Neuronal stem cell (in vitro differentiated cells): ENCODE measurements at regions not wholly inside any gene's neighbourhood (a gene's known extent, or its start where the extent isn't known, plus 50 kb on each side); places are given as distances from the start of the nearest gene placed in this dataset.

Experiments used
- DNase-seq: peaks from one replicate; pipeline ENCODE4 v3.0.0-alpha.2; 2013; ENCODE audit warnings: low spot score
- H2AFZ ChIP-seq: one replicate; pipeline ENCODE4 v1.6.1; 2013; ENCODE audit warnings: mild to moderate bottlenecking, low read length, inconsistent platforms
- H2AK5ac ChIP-seq: 2 replicates; pipeline ENCODE4 v1.6.1; 2013; ENCODE audit warnings: low read depth, mild to moderate bottlenecking, inconsistent platforms, low read length, moderate library complexity, mixed read lengths
- H2BK120ac ChIP-seq: 2 replicates; pipeline ENCODE4 v1.6.1; 2013; ENCODE audit warnings: low read depth, mild to moderate bottlenecking, inconsistent platforms, low read length, moderate library complexity, mixed read lengths
- H2BK12ac ChIP-seq: one replicate; pipeline ENCODE4 v1.6.1; 2013; ENCODE audit warnings: low read length, inconsistent platforms
- H2BK15ac ChIP-seq: 2 replicates; pipeline ENCODE4 v1.6.1; 2013; ENCODE audit warnings: mild to moderate bottlenecking, low read length, inconsistent platforms, mixed read lengths
- H2BK5ac ChIP-seq: one replicate; pipeline ENCODE4 v1.6.1; 2013; ENCODE audit warnings: inconsistent platforms, mild to moderate bottlenecking, low read length, moderate library complexity
- H3K14ac ChIP-seq: one replicate; pipeline ENCODE4 v1.6.1; 2013; ENCODE audit warnings: low read length, inconsistent platforms
- H3K18ac ChIP-seq: 2 replicates; pipeline ENCODE4 v1.6.1; 2013; ENCODE audit warnings: low read length, inconsistent platforms
- H3K23ac ChIP-seq: 2 replicates; pipeline ENCODE4 v1.6.1; 2013; ENCODE audit warnings: low read depth, mild to moderate bottlenecking, mixed read lengths, low read length, inconsistent platforms; ENCODE audit not compliant: poor library complexity
- H3K27ac ChIP-seq: replicated peaks from 3 replicates; pipeline ENCODE4 v1.5.1; 2013; ENCODE audit warnings: low read length, inconsistent platforms
- H3K27me3 ChIP-seq, 3 experiments: 2 replicates each; pipeline ENCODE4 v1.6.1; 2013; ENCODE audit warnings: low read length in 3 of 3, mild to moderate bottlenecking in 2 of 3, inconsistent platforms in 1 of 3, low read depth in 1 of 3, mixed read lengths in 1 of 3, moderate library complexity in 1 of 3; ENCODE audit not compliant: control insufficient read depth in 3 of 3, insufficient read depth in 3 of 3
- H3K36me3 ChIP-seq, 2 donors: replicated peaks in 1 of 2; 2 replicates each; pipeline ENCODE4 v1.6.1; 2013; ENCODE audit warnings: low read length in 2 of 2; ENCODE audit not compliant: control insufficient read depth in 2 of 2, insufficient read depth in 2 of 2
- H3K4ac ChIP-seq: 2 replicates; pipeline ENCODE4 v1.6.1; 2013; ENCODE audit warnings: inconsistent platforms, mild to moderate bottlenecking, low read length, moderate library complexity
- H3K4me1 ChIP-seq, 2 donors: 1 replicate in 1 of 2; 2 replicates in 1 of 2; pipeline ENCODE4 v1.6.1; 2013; ENCODE audit warnings: low read length in 2 of 2, low read depth in 1 of 2; ENCODE audit not compliant: control insufficient read depth in 2 of 2, insufficient read depth in 1 of 2
- H3K4me2 ChIP-seq: one replicate; pipeline ENCODE4 v1.6.1; 2013; ENCODE audit warnings: mild to moderate bottlenecking, low read length, inconsistent platforms; ENCODE audit not compliant: insufficient read depth, poor library complexity, severe bottlenecking
- H3K4me3 ChIP-seq, 2 donors: 2 replicates each; pipeline ENCODE4 v1.5.1; 2013; ENCODE audit warnings: low read length in 2 of 2, mild to moderate bottlenecking in 2 of 2, inconsistent platforms in 1 of 2, moderate library complexity in 1 of 2
- H3K79me1 ChIP-seq: one replicate; pipeline ENCODE4 v1.6.1; 2013; ENCODE audit warnings: low read depth, mild to moderate bottlenecking, inconsistent platforms, low read length, moderate library complexity
- H3K9ac ChIP-seq: one replicate; pipeline ENCODE4 v1.6.1; 2013; ENCODE audit warnings: mild to moderate bottlenecking, low read depth, low read length, inconsistent platforms; ENCODE audit not compliant: poor library complexity
- H3K9me3 ChIP-seq, 2 donors: replicated peaks in 1 of 2; 2 replicates each; pipeline versions ENCODE3 to v1.6.1; 2013; ENCODE audit warnings: low read length in 2 of 2, mild to moderate bottlenecking in 2 of 2, inconsistent platforms in 1 of 2, low read depth in 1 of 2, mixed read lengths in 1 of 2, moderate library complexity in 1 of 2; ENCODE audit not compliant: control insufficient read depth in 2 of 2, insufficient read depth in 1 of 2
- H4K8ac ChIP-seq: one replicate; pipeline ENCODE4 v1.6.1; 2013; ENCODE audit warnings: low read depth, mild to moderate bottlenecking, inconsistent platforms, low read length, moderate library complexity
- H4K91ac ChIP-seq: one replicate; pipeline ENCODE4 v1.6.1; 2013; ENCODE audit warnings: low read length, low read depth, mild to moderate bottlenecking, inconsistent platforms; ENCODE audit not compliant: poor library complexity
- WGBS, 2 donors: extraction: QIAGEN DNeasy Blood & Tissue Kit; methylation state at CpG; one replicate each; pipeline ENCODE4 v1.1.7; 2013; ENCODE audit warnings: missing lambda C conversion rate in 2 of 2, mixed read lengths in 1 of 2; ENCODE audit not compliant: insufficient read length in 2 of 2, insufficient replicate concordance in 1 of 2; ENCODE audit errors: extremely low coverage in 2 of 2; 5-methylcytosine and 5-hydroxymethylcytosine counted together

GRCh38 chr14:46058964-46059563 lies 592.5 kb downstream of the RPL10L start:
- H3K27ac ChIP-seq, result no peak overlapping the region
- H3K79me1 ChIP-seq, result no peaks in the 10 kb centered on the region
- DNase-seq, result no peak
- no peaks in the 10 kb centered on the region for H3K27me3 ChIP-seq
- H4K8ac ChIP-seq, result no peak overlapping the region
- no peak overlapping the region for H3K23ac ChIP-seq
- no peak overlapping the region for H2BK15ac ChIP-seq
- WGBS, 2 donors, result no CpG with 5 or more reads among the region's 4 CpGs
- H3K14ac ChIP-seq, result no peak overlapping the region
- no peak overlapping the region for H3K9ac ChIP-seq
- no peaks in the 10 kb centered on the region for H3K36me3 ChIP-seq
- H4K91ac ChIP-seq, result no peak overlapping the region
- H2BK12ac ChIP-seq, result no peak overlapping the region
- no peaks in the 10 kb centered on the region for H3K9me3 ChIP-seq
- no peak overlapping the region for H3K4me2 ChIP-seq
- H2AK5ac ChIP-seq, result no peak overlapping the region
- H3K4ac ChIP-seq, result no peak overlapping the region
- no peak overlapping the region for H3K4me3 ChIP-seq
- H2BK120ac ChIP-seq, result no peak overlapping the region
- H3K4me1 ChIP-seq, result no peaks in the 10 kb centered on the region
- H2BK5ac ChIP-seq, result no peak overlapping the region
- H2AFZ ChIP-seq, result no peak overlapping the region
- H3K18ac ChIP-seq, result no peak overlapping the region

GRCh38 chr14:46057799-46058198 lies 593.8 kb downstream of the RPL10L start:
- H3K14ac ChIP-seq, result no peak overlapping the region
- H2BK15ac ChIP-seq, result no peak overlapping the region
- H3K36me3 ChIP-seq, result no peaks in the 10 kb centered on the region
- no peak overlapping the region for H2AK5ac ChIP-seq
- no peak overlapping the region for H2BK120ac ChIP-seq
- H3K27ac ChIP-seq, result no peak overlapping the region
- no peak overlapping the region for H2BK12ac ChIP-seq
- no peak overlapping the region for H3K9ac ChIP-seq
- no peak overlapping the region for H3K4ac ChIP-seq
- H3K23ac ChIP-seq, result no peak overlapping the region
- no peak overlapping the region for H2AFZ ChIP-seq
- H3K4me2 ChIP-seq, result no peak overlapping the region
- H4K91ac ChIP-seq, result no peak overlapping the region
- H4K8ac ChIP-seq, result no peak overlapping the region
- no peaks in the 10 kb centered on the region for H3K4me1 ChIP-seq
- H3K18ac ChIP-seq, result no peak overlapping the region
- H2BK5ac ChIP-seq, result no peak overlapping the region
- no peak for DNase-seq
- H3K9me3 ChIP-seq, result no peaks in the 10 kb centered on the region
- no peak overlapping the region for H3K4me3 ChIP-seq
- no peaks in the 10 kb centered on the region for H3K27me3 ChIP-seq
- no peaks in the 10 kb centered on the region for H3K79me1 ChIP-seq

GRCh38 chr14:46054526-46054925 lies 597.1 kb downstream of the RPL10L start:
- H3K4me1 ChIP-seq, result no peaks in the 10 kb centered on the region
- WGBS, 2 donors, result no CpG with 5 or more reads among the region's 2 CpGs
- H3K79me1 ChIP-seq, result no peaks in the 10 kb centered on the region
- H2BK5ac ChIP-seq, result no peak overlapping the region
- H3K4me3 ChIP-seq, result no peak overlapping the region
- no peak overlapping the region for H3K4me2 ChIP-seq
- H2BK12ac ChIP-seq, result no peak overlapping the region
- no peak overlapping the region for H3K27ac ChIP-seq
- no peak for DNase-seq
- no peaks in the 10 kb centered on the region for H3K27me3 ChIP-seq
- H3K36me3 ChIP-seq, result no peaks in the 10 kb centered on the region
- H4K91ac ChIP-seq, result no peak overlapping the region
- no peak overlapping the region for H3K9ac ChIP-seq
- H4K8ac ChIP-seq, result no peak overlapping the region
- no peak overlapping the region for H2AFZ ChIP-seq
- no peak overlapping the region for H2AK5ac ChIP-seq
- H3K14ac ChIP-seq, result no peak overlapping the region
- no peak overlapping the region for H2BK15ac ChIP-seq
- H3K23ac ChIP-seq, result no peak overlapping the region
- no peaks in the 10 kb centered on the region for H3K9me3 ChIP-seq
- no peak overlapping the region for H2BK120ac ChIP-seq
- no peak overlapping the region for H3K4ac ChIP-seq
- H3K18ac ChIP-seq, result no peak overlapping the region

- no peaks in the 10 kb centered on the region for H3K79me1 ChIP-seq
- no peak overlapping the region for H4K8ac ChIP-seq
- H3K14ac ChIP-seq, result no peak overlapping the region
- no peak overlapping the region for H3K4ac ChIP-seq
- no peaks in the 10 kb centered on the region for H3K36me3 ChIP-seq
- H2BK120ac ChIP-seq, result no peak overlapping the region
- H3K4me3 ChIP-seq, result no peak overlapping the region
- H2AK5ac ChIP-seq, result no peak overlapping the region
- no peak overlapping the region for H3K23ac ChIP-seq
- no peak overlapping the region for H3K27ac ChIP-seq
- no peak overlapping the region for H3K18ac ChIP-seq
- H2BK5ac ChIP-seq, result no peak overlapping the region
- H3K9ac ChIP-seq, result no peak overlapping the region
- no peak overlapping the region for H2AFZ ChIP-seq
- no peak overlapping the region for H2BK15ac ChIP-seq
- no peak overlapping the region for H2BK12ac ChIP-seq
- no peaks in the 10 kb centered on the region for H3K4me1 ChIP-seq
- no peaks in the 10 kb centered on the region for H3K27me3 ChIP-seq
- H3K9me3 ChIP-seq, result no peaks in the 10 kb centered on the region
- no peak overlapping the region for H4K91ac ChIP-seq
- no CpG with 5 or more reads among the region's 1 CpG for WGBS, 2 donors
- DNase-seq, result no peak
- H3K4me2 ChIP-seq, result no peak overlapping the region
Observed at GRCh38 chr14:46053221-46053620, 598.4 kb downstream of the RPL10L start.
